ENCODE measurements at regions not wholly inside any gene's neighbourhood (a gene's known extent, or its start where the extent isn't known, plus 50 kb on each side); places are given as distances from the start of the nearest gene placed in this dataset.

DNA sequence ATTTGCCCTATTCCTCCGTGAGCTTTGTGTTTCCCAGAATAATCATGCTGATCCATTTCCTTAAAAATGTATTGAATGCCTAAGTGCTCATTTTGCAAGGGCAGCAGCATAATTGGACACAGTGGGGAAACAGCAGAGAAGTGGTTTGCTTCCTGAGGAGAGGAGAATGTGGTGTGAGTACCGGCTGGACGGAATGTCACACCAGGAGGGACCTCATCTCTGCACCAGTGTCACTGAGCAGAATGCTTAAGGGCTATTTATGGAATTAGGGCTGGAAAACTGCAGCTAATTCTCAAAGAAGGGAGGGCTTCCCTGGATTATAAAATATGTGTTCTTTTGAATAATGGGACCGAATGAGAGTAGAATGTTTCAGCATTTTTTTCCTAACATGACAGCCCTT is 1100.6 kb upstream of the RBFOX1 start:
- Histone ChIP-seq H3F3A (replicated peaks; ENCODE audit: low read depth) (no peaks in the 10 kb centered on the region), H3K36me3 (ENCODE audit: insufficient read depth) (no peaks in the 10 kb centered on the region), H3K4me2 (no peak overlapping the region), H3K27ac (ENCODE audit: low read depth) (no peak overlapping the region), H2AFZ (no peak overlapping the region), H3K79me2 (replicated peaks; ENCODE audit: insufficient read depth) (no peaks in the 10 kb centered on the region), H4K20me1 (replicated peaks; ENCODE audit: insufficient read depth) (no peaks in the 10 kb centered on the region), H3K27me3 (ENCODE audit: insufficient read depth) (no peaks in the 10 kb centered on the region), H3K4me3 (no peak overlapping the region), H3K4me1 (ENCODE audit: insufficient read depth) (no peaks in the 10 kb centered on the region), H3K9me2 (ENCODE audit: insufficient read depth) (no peaks in the 10 kb centered on the region)
- ATAC-seq (no peak), DNase-seq (ENCODE audit: low spot score) (no peak)
- peaks cover 3% of the 10 kb centered on the region; the same call in 1 of the 3 replicates for H3K9me3 Mint-ChIP-seq
- H3K36me3 Mint-ChIP-seq (ENCODE audit: low read depth): peaks cover 5% of the 10 kb centered on the region; the same call in 2 of the 3 replicates
- no peaks in the 10 kb centered on the region for H3K27me3 Mint-ChIP-seq (ENCODE audit: insufficient read depth, low read depth, poor library complexity)
- TF ChIP-seq, protein P1, sequence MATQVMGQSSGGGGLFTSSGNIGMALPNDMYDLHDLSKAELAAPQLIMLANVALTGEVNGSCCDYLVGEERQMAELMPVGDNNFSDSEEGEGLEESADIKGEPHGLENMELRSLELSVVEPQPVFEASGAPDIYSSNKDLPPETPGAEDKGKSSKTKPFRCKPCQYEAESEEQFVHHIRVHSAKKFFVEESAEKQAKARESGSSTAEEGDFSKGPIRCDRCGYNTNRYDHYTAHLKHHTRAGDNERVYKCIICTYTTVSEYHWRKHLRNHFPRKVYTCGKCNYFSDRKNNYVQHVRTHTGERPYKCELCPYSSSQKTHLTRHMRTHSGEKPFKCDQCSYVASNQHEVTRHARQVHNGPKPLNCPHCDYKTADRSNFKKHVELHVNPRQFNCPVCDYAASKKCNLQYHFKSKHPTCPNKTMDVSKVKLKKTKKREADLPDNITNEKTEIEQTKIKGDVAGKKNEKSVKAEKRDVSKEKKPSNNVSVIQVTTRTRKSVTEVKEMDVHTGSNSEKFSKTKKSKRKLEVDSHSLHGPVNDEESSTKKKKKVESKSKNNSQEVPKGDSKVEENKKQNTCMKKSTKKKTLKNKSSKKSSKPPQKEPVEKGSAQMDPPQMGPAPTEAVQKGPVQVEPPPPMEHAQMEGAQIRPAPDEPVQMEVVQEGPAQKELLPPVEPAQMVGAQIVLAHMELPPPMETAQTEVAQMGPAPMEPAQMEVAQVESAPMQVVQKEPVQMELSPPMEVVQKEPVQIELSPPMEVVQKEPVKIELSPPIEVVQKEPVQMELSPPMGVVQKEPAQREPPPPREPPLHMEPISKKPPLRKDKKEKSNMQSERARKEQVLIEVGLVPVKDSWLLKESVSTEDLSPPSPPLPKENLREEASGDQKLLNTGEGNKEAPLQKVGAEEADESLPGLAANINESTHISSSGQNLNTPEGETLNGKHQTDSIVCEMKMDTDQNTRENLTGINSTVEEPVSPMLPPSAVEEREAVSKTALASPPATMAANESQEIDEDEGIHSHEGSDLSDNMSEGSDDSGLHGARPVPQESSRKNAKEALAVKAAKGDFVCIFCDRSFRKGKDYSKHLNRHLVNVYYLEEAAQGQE (IDR thresholded peaks at IDR 0.05; ENCODE audit: unreplicated experiment): no peak
- TF ChIP-seq ZNF331 (CRISPR knock-in tag; IDR thresholded peaks at IDR 0.05; ENCODE audit: low read depth) (no peak), EZH2phosphoT487 (IDR thresholded peaks at IDR 0.05; ENCODE audit: unreplicated experiment) (no peak), JUNB (IDR thresholded peaks at IDR 0.05; ENCODE audit: unreplicated experiment) (no peak), POLR2AphosphoS5 (IDR thresholded peaks at IDR 0.05; ENCODE audit: low read depth) (no peak), EZH2 (IDR thresholded peaks at IDR 0.05; ENCODE audit: low read depth, unreplicated experiment) (no peak), CREB1 (CRISPR knock-in tag; IDR thresholded peaks at IDR 0.05; ENCODE audit: low read depth) (no peak)
- TF ChIP-seq, protein P2, sequence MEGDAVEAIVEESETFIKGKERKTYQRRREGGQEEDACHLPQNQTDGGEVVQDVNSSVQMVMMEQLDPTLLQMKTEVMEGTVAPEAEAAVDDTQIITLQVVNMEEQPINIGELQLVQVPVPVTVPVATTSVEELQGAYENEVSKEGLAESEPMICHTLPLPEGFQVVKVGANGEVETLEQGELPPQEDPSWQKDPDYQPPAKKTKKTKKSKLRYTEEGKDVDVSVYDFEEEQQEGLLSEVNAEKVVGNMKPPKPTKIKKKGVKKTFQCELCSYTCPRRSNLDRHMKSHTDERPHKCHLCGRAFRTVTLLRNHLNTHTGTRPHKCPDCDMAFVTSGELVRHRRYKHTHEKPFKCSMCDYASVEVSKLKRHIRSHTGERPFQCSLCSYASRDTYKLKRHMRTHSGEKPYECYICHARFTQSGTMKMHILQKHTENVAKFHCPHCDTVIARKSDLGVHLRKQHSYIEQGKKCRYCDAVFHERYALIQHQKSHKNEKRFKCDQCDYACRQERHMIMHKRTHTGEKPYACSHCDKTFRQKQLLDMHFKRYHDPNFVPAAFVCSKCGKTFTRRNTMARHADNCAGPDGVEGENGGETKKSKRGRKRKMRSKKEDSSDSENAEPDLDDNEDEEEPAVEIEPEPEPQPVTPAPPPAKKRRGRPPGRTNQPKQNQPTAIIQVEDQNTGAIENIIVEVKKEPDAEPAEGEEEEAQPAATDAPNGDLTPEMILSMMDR (conservative IDR thresholded peaks at IDR 0.05; ENCODE audit: low read depth in 2 of 2): no peak
- H3K27ac Mint-ChIP-seq: no peak overlapping the region
- peaks cover 21% of the 10 kb centered on the region for H3K4me1 Mint-ChIP-seq
- H3K4me3 Mint-ChIP-seq: no peak overlapping the region

DNA sequence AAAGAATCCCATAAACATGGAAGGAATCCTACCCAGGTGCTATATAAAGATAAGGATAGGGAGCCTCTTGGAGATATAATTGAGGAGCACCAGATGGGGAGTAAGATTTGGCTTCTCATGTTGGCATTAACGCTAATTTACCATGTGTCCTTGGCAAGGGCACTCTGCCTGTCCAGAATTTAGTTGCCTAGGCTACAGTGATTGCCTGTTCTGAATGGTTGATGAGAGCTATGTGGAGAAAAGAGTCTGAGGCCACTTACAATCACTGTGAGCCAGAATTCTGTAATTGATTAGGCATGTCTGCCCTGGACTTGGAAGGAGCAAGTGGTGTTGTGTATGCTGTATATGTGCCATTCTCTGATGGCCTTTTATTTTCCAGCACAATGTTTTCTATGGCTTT is 1101.2 kb upstream of the RBFOX1 start:
- no peaks in the 10 kb centered on the region for H3K27me3 ChIP-seq (ENCODE audit: insufficient read depth)
- no peaks in the 10 kb centered on the region for H3K4me1 ChIP-seq (ENCODE audit: insufficient read depth)
- ATAC-seq (no peak), DNase-seq (ENCODE audit: low spot score) (no peak)
- H3K9me2 ChIP-seq (ENCODE audit: insufficient read depth): no peaks in the 10 kb centered on the region
- H3K36me3 ChIP-seq (ENCODE audit: insufficient read depth): no peaks in the 10 kb centered on the region
- H3F3A ChIP-seq (replicated peaks; ENCODE audit: low read depth): no peaks in the 10 kb centered on the region
- no peaks in the 10 kb centered on the region for H4K20me1 ChIP-seq (replicated peaks; ENCODE audit: insufficient read depth)
- Mint-ChIP-seq H3K36me3 (ENCODE audit: low read depth) (peaks cover 5% of the 10 kb centered on the region; the same call in 2 of the 3 replicates), H3K9me3 (peaks cover 3% of the 10 kb centered on the region; the same call in 1 of the 3 replicates), H3K4me1 (peaks cover 21% of the 10 kb centered on the region), H3K27ac (no peak overlapping the region), H3K27me3 (ENCODE audit: insufficient read depth, low read depth, poor library complexity) (no peaks in the 10 kb centered on the region), H3K4me3 (no peak overlapping the region)
- no peak overlapping the region for H3K4me2 ChIP-seq
- H3K79me2 ChIP-seq (replicated peaks; ENCODE audit: insufficient read depth): no peaks in the 10 kb centered on the region
- H3K4me3 ChIP-seq: no peak overlapping the region
- TF ChIP-seq EZH2 (IDR thresholded peaks at IDR 0.05; ENCODE audit: low read depth, unreplicated experiment): no peak
- TF ChIP-seq ETS1 (IDR thresholded peaks at IDR 0.05): no peak
- TF ChIP-seq ZNF331 (CRISPR knock-in tag; IDR thresholded peaks at IDR 0.05; ENCODE audit: low read depth): no peak
- TF ChIP-seq, protein P1 (IDR thresholded peaks at IDR 0.05; ENCODE audit: unreplicated experiment): no peak
- no peak for TF ChIP-seq CREB1 (CRISPR knock-in tag; IDR thresholded peaks at IDR 0.05; ENCODE audit: low read depth)
- no peak for TF ChIP-seq EZH2phosphoT487 (IDR thresholded peaks at IDR 0.05; ENCODE audit: unreplicated experiment)
- H2AFZ ChIP-seq: no peak overlapping the region
- no peak overlapping the region for H3K27ac ChIP-seq (ENCODE audit: low read depth)
